Gastrocnemius medialis (tissue), 4 donors: ENCODE measurements at regions not wholly inside any gene's neighbourhood (a gene's known extent, or its start where the extent isn't known, plus 50 kb on each side); places are given as distances from the start of the nearest gene placed in this dataset.

Experiments used
- ATAC-seq, 2 donors: fragments of 150-250 bp; one replicate each; pipeline ENCODE4 v1.9.1; 2016
- DNase-seq, 2 donors: peaks; one replicate each; pipeline ENCODE4 v3.0.0-alpha.2; 2019
- H3K27ac ChIP-seq, 4 donors: fragments of 200-600 bp; sonication (generic); 1 replicate in 1 of 4; 2 replicates in 3 of 4; pipeline ENCODE4 v1.5.1; 2016 to 2018; ENCODE audit warnings: mild to moderate bottlenecking in 2 of 4, moderate library complexity in 1 of 4
- H3K27me3 ChIP-seq, 3 donors: fragments of 200-600 bp; sonication (generic) in 2 of 3; 1 replicate in 1 of 3; 2 replicates in 2 of 3; pipeline versions ENCODE4 v1.5.1 to v1.6.0; 2016 to 2019; ENCODE audit warnings: mild to moderate bottlenecking in 1 of 3, moderate library complexity in 1 of 3
- H3K36me3 ChIP-seq, 2 donors: fragments of 200-600 bp; sonication (generic) in 1 of 2; one replicate each; pipeline ENCODE4 v1.5.1; 2017 to 2018
- H3K4me1 ChIP-seq, 2 donors: fragments of 200-600 bp; sonication (generic) in 1 of 2; one replicate each; pipeline ENCODE4 v1.5.1; 2016 to 2017; ENCODE audit warnings: mild to moderate bottlenecking in 2 of 2
- H3K4me3 ChIP-seq, 4 donors: fragments of 200-600 bp; sonication (generic) in 3 of 4; 1 replicate in 1 of 4; 2 replicates in 3 of 4; pipeline ENCODE4 v1.5.1; 2016 to 2019; ENCODE audit warnings: mild to moderate bottlenecking in 2 of 4
- H3K9me3 ChIP-seq, 3 donors: fragments of 200-600 bp; sonication (generic) in 2 of 3; 1 replicate in 1 of 3; 2 replicates in 2 of 3; pipeline ENCODE4 v1.5.1; 2016 to 2019
- CTCF ChIP-seq, 5 experiments: fragments of 450-650 bp in 3 of 5; fragments of 200-600 bp in 2 of 5; sonication (generic) in 2 of 5; IDR thresholded peaks in 4 of 5; conservative IDR thresholded peaks in 1 of 5; 1 replicate in 4 of 5; 2 replicates in 1 of 5; pipeline ENCODE4 v1.5.1; 2016 to 2019; ENCODE audit warnings: antibody characterized with exemption in 5 of 5, mild to moderate bottlenecking in 3 of 5, moderate library complexity in 3 of 5
- POLR2A ChIP-seq, 2 donors: fragments of 450-650 bp; IDR thresholded peaks; one replicate each; pipeline ENCODE4 v1.6.1; 2017; ENCODE audit warnings: antibody characterized with exemption in 2 of 2, mild to moderate bottlenecking in 2 of 2, moderate library complexity in 2 of 2
- in situ Hi-C, 4 donors: fragments of 200-750 bp; cut with MboI; loops; one replicate each; pipeline versions ENCODE4 v1.15.0 to v1.8.0; 2017; ENCODE audit warnings: low sequenced_read_pairs in 4 of 4
- intact Hi-C: fragments of 100-400 bp; cut with DNase I; formaldehyde crosslinking; loops from one replicate; pipeline ENCODE4 v1.15.1; 2023; ENCODE audit warnings: low total_unique reads

DNA sequence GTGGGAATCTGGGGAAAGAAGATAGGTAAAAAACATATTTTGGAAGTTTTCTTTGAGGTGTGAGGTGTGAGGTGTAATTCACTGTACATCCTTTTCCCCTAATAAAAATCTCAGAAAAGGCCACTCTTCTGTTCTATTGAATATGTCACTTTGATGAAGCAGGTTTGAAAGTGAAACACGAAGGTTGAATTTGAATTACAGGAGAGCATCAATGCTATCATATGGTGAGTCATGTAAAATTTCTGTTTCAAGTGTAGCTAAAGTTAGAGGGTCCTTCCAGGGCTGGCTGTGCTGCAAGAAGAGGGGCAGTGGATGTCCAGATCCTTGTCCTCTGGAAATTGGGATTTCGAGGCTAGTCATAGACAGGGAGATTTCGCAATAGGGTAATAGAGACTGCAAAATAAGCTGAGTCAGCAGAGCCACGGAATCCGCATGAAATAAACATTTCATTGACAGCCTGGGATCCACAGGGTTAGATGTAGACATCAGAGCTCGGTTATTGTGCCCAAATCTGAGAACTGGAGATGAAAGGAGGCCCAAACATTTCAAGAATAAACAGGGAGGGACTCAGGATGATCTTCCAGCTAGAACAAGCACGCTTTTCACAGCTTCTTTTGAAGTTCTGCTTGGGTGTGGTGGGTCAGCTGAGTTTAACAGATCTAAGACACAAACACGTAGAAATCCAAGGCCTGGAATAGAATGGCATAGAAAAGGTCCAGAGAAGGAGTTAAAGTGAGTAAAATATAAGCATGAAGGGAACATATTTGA lies 194.4 kb upstream of the CDKN2B start:
- Histone ChIP-seq H3K36me3 (no peaks in the 10 kb centered on the region), H3K27me3 (no peaks in the 10 kb centered on the region), H3K4me3 (no peak overlapping the region), H3K27ac (no peak overlapping the region), H3K9me3 (no peaks in the 10 kb centered on the region), H3K4me1 (no peaks in the 10 kb centered on the region)
- in situ Hi-C loops: no loop called here
- intact Hi-C loops: no loop called here
- no peak for DNase-seq
- ATAC-seq: no peak
- TF ChIP-seq POLR2A (IDR thresholded peaks at IDR 0.05) (no peak), CTCF (IDR thresholded peaks at IDR 0.05 in 4 of 5, conservative IDR thresholded peaks at IDR 0.05 in 1 of 5) (no peak)

DNA sequence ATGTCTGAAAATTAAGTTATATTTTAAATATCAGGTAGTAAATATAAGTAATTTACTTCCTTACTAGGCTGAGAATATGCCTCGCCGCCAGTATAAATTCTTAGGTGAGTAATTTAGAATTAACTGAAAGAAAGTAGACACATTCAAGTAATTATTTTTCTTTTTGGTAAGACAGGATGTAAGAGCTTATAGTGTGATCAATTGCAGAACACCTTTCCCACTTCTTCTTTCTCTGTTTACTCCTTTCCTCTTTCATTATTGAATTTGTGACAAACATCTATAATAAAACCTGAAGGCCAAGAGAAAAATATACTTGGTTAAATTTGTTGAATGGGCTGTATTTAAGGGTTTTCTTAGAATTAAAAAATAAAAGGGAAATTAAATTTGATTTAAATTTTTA lies 195.1 kb upstream of the CDKN2B start:
- no peaks in the 10 kb centered on the region for H3K36me3 ChIP-seq
- intact Hi-C loops: no loop called here
- H3K27me3 ChIP-seq: no peaks in the 10 kb centered on the region
- no peak overlapping the region for H3K27ac ChIP-seq
- no peaks in the 10 kb centered on the region for H3K4me1 ChIP-seq
- ATAC-seq (no peak), DNase-seq (no peak)
- in situ Hi-C loops: no loop called here
- no peak overlapping the region for H3K4me3 ChIP-seq
- no peak for TF ChIP-seq POLR2A (IDR thresholded peaks at IDR 0.05)
- TF ChIP-seq CTCF (IDR thresholded peaks at IDR 0.05 in 4 of 5, conservative IDR thresholded peaks at IDR 0.05 in 1 of 5): no peak
- H3K9me3 ChIP-seq: no peaks in the 10 kb centered on the region

DNA sequence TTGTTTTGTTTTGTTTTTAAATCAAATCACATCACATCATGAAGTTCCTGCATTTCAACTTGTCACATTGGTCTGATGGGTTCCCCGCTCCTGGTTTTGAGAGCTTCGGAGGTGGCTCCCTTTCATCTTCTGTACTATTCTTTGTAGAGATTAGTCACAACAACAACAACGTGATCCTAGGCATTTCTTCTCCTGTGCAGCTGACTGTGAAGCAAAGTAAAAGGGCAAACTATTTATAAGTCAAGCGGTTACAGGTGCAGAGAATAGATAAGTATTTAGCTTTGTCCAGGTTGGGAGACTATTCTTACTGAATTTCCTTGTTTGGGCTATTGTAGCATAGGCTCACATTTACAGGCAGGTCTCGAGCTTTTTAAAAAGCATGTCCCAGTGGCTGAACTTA lies 197.7 kb upstream of the CDKN2B start:
- DNase-seq: no peak
- intact Hi-C loops (no loop called here), in situ Hi-C loops (no loop called here)
- ATAC-seq: no peak
- Histone ChIP-seq H3K27me3 (no peaks in the 10 kb centered on the region), H3K4me3 (no peak overlapping the region), H3K27ac (no peak overlapping the region), H3K4me1 (peaks cover 0 to under 1% of the 10 kb centered on the region in 2 donors), H3K9me3 (no peaks in the 10 kb centered on the region), H3K36me3 (no peaks in the 10 kb centered on the region)
- TF ChIP-seq POLR2A (IDR thresholded peaks at IDR 0.05) (no peak), CTCF (IDR thresholded peaks at IDR 0.05 in 4 of 5, conservative IDR thresholded peaks at IDR 0.05 in 1 of 5) (no peak)

DNA sequence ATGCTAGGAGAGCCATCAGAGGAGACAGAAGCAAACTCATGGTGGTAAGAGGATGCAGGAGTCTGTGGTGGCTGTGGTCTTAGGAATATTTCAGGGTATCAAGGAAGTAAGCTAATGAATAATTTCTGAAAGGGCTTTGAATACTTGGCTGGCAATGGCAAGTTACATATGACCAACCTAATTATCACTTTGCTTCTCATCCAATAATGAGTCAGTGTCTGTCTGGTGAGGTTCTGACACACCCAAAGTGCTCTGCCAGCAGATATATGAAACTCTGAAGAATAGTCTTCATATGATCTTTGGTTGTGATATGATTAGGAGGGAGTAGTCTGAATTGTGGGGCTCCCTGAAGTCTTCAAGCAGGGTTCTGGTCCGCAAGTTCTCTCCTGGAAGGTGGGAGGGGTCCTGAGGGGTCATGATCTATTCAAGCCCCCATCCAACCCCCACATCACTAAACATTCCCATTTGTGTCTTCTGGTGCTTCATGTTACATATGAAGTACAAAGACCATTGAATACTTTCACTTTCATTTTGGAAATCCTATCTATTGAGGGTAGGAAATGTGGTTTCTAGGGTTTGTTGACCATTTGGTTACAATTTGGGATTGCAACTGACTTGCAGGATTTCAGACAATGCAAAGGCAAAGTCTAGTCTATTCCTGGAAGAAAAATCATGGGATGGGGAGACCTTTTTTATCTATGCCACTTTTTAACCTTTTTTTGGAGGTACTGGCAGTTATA lies 199.9 kb upstream of the CDKN2B start:
- H3K27ac ChIP-seq: no peak overlapping the region
- no peaks in the 10 kb centered on the region for H3K9me3 ChIP-seq
- H3K27me3 ChIP-seq: no peaks in the 10 kb centered on the region
- no peak for DNase-seq
- intact Hi-C loops (no loop called here), in situ Hi-C loops (no loop called here)
- no peak for ATAC-seq
- H3K36me3 ChIP-seq: no peaks in the 10 kb centered on the region
- H3K4me3 ChIP-seq: no peak overlapping the region
- TF ChIP-seq CTCF (IDR thresholded peaks at IDR 0.05 in 4 of 5, conservative IDR thresholded peaks at IDR 0.05 in 1 of 5) (no peak), POLR2A (IDR thresholded peaks at IDR 0.05) (no peak)
- H3K4me1 ChIP-seq: peaks cover 0 to 6% of the 10 kb centered on the region in 2 donors
